H1 (cell line): ENCODE measurements at regions not wholly inside any gene's neighbourhood (a gene's known extent, or its start where the extent isn't known, plus 50 kb on each side); places are given as distances from the start of the nearest gene placed in this dataset.

Experiments used
- CBX8 ChIP-seq: fragments of 300-800, 300-1000 bp; sonication (generic); IDR thresholded peaks from 2 replicates; pipeline ENCODE4 v1.7.1; 2016; ENCODE audit warnings: low read depth, low read length, borderline replicate concordance
- CHD1 ChIP-seq: IDR thresholded peaks from 2 replicates; pipeline ENCODE4 v1.6.1; 2012; ENCODE audit warnings: low read depth, low read length, improper control_type of control experiment
- EZH2 ChIP-seq: fragments of 200-600 bp; sonication (generic); IDR thresholded peaks from 2 replicates; pipeline ENCODE4 v1.7.1; 2012; ENCODE audit warnings: low read depth, mild to moderate bottlenecking, moderate library complexity, low read length, inconsistent platforms; ENCODE audit not compliant: severe bottlenecking
- POLR2AphosphoS5 ChIP-seq: IDR thresholded peaks from 2 replicates; pipeline ENCODE4 v1.6.1; 2011; ENCODE audit warnings: low read depth, low read length
- RAD21 ChIP-seq, 2 experiments: IDR thresholded peaks in 1 of 2; conservative IDR thresholded peaks in 1 of 2; 2 replicates each; pipeline ENCODE4 v1.6.1; 2011; ENCODE audit warnings: low read depth in 2 of 2, low read length in 2 of 2, improper control_type of control experiment in 1 of 2, inconsistent platforms in 1 of 2, mild to moderate bottlenecking in 1 of 2, moderate library complexity in 1 of 2
- RXRA ChIP-seq: IDR thresholded peaks from 2 replicates; pipeline ENCODE4 v1.6.1; 2011; ENCODE audit warnings: low read depth, mild to moderate bottlenecking, low read length, moderate library complexity; ENCODE audit not compliant: insufficient read depth
- TEAD4 ChIP-seq: IDR thresholded peaks from 2 replicates; pipeline ENCODE4 v1.6.1; 2012; ENCODE audit warnings: low read depth, low read length, inconsistent platforms, mixed read lengths
- USF2 ChIP-seq: IDR thresholded peaks from 2 replicates; pipeline ENCODE4 v1.6.1; 2011; ENCODE audit warnings: low read length, improper control_type of control experiment
- ZNF274 ChIP-seq: IDR thresholded peaks from 2 replicates; pipeline ENCODE4 v1.7.0; 2012; ENCODE audit warnings: low read length, borderline replicate concordance; ENCODE audit errors: extremely low read depth
- TF ChIP-seq, protein P1 (sequence below): fragments of 300-600 bp; sonication (generic); IDR thresholded peaks from 2 replicates; pipeline ENCODE4 v1.7.1; 2012; ENCODE audit warnings: low read length, moderate library complexity, mild to moderate bottlenecking, inconsistent platforms; ENCODE audit not compliant: insufficient replicate concordance

DNA sequence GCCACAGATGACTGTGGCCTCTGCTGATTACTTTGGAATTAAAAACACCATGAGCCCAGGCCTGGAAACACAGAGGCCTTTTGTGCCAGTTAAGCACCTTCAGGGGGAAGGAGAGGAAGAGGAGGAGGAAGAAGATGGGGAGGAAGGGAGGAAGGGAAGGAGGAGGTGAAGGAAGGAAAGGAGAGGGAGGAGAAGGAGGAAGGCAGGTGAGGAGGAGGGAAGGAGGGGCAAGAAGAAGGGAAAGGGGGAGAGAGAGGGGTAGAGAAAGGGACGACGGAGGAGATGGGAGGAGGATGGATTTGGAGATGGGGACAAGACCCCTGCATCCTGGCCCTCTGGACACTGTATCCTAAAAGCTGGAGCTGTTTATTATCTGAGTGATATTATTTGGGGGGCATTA is 231.0 kb downstream of the UQCRFS1 start (continued):
- TF ChIP-seq, protein P1, sequence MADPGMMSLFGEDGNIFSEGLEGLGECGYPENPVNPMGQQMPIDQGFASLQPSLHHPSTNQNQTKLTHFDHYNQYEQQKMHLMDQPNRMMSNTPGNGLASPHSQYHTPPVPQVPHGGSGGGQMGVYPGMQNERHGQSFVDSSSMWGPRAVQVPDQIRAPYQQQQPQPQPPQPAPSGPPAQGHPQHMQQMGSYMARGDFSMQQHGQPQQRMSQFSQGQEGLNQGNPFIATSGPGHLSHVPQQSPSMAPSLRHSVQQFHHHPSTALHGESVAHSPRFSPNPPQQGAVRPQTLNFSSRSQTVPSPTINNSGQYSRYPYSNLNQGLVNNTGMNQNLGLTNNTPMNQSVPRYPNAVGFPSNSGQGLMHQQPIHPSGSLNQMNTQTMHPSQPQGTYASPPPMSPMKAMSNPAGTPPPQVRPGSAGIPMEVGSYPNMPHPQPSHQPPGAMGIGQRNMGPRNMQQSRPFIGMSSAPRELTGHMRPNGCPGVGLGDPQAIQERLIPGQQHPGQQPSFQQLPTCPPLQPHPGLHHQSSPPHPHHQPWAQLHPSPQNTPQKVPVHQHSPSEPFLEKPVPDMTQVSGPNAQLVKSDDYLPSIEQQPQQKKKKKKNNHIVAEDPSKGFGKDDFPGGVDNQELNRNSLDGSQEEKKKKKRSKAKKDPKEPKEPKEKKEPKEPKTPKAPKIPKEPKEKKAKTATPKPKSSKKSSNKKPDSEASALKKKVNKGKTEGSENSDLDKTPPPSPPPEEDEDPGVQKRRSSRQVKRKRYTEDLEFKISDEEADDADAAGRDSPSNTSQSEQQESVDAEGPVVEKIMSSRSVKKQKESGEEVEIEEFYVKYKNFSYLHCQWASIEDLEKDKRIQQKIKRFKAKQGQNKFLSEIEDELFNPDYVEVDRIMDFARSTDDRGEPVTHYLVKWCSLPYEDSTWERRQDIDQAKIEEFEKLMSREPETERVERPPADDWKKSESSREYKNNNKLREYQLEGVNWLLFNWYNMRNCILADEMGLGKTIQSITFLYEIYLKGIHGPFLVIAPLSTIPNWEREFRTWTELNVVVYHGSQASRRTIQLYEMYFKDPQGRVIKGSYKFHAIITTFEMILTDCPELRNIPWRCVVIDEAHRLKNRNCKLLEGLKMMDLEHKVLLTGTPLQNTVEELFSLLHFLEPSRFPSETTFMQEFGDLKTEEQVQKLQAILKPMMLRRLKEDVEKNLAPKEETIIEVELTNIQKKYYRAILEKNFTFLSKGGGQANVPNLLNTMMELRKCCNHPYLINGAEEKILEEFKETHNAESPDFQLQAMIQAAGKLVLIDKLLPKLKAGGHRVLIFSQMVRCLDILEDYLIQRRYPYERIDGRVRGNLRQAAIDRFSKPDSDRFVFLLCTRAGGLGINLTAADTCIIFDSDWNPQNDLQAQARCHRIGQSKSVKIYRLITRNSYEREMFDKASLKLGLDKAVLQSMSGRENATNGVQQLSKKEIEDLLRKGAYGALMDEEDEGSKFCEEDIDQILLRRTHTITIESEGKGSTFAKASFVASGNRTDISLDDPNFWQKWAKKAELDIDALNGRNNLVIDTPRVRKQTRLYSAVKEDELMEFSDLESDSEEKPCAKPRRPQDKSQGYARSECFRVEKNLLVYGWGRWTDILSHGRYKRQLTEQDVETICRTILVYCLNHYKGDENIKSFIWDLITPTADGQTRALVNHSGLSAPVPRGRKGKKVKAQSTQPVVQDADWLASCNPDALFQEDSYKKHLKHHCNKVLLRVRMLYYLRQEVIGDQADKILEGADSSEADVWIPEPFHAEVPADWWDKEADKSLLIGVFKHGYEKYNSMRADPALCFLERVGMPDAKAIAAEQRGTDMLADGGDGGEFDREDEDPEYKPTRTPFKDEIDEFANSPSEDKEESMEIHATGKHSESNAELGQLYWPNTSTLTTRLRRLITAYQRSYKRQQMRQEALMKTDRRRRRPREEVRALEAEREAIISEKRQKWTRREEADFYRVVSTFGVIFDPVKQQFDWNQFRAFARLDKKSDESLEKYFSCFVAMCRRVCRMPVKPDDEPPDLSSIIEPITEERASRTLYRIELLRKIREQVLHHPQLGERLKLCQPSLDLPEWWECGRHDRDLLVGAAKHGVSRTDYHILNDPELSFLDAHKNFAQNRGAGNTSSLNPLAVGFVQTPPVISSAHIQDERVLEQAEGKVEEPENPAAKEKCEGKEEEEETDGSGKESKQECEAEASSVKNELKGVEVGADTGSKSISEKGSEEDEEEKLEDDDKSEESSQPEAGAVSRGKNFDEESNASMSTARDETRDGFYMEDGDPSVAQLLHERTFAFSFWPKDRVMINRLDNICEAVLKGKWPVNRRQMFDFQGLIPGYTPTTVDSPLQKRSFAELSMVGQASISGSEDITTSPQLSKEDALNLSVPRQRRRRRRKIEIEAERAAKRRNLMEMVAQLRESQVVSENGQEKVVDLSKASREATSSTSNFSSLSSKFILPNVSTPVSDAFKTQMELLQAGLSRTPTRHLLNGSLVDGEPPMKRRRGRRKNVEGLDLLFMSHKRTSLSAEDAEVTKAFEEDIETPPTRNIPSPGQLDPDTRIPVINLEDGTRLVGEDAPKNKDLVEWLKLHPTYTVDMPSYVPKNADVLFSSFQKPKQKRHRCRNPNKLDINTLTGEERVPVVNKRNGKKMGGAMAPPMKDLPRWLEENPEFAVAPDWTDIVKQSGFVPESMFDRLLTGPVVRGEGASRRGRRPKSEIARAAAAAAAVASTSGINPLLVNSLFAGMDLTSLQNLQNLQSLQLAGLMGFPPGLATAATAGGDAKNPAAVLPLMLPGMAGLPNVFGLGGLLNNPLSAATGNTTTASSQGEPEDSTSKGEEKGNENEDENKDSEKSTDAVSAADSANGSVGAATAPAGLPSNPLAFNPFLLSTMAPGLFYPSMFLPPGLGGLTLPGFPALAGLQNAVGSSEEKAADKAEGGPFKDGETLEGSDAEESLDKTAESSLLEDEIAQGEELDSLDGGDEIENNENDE, result no peak
- no peak for TF ChIP-seq CHD1
- TF ChIP-seq CBX8, result no peak
- no peak for TF ChIP-seq RAD21 (IDR thresholded peaks at IDR 0.05 in 1 of 2, conservative IDR thresholded peaks at IDR 0.05 in 1 of 2; ENCODE audit: low read depth in 2 of 2, low read length in 2 of 2)
- no peak for TF ChIP-seq TEAD4
- no peak for TF ChIP-seq USF2
- no peak for TF ChIP-seq POLR2AphosphoS5
- TF ChIP-seq RXRA, result no peak
- no peak for TF ChIP-seq EZH2
- TF ChIP-seq ZNF274, result no peak
